Gastrocnemius medialis (tissue), 4 donors: ENCODE measurements at regions not wholly inside any gene's neighbourhood (a gene's known extent, or its start where the extent isn't known, plus 50 kb on each side); places are given as distances from the start of the nearest gene placed in this dataset.

Experiments
- POLR2A ChIP-seq, 2 donors: fragments of 450-650 bp; IDR thresholded peaks; one replicate each; pipeline ENCODE4 v1.6.1; 2017; ENCODE audit warnings: antibody characterized with exemption in 2 of 2, mild to moderate bottlenecking in 2 of 2, moderate library complexity in 2 of 2
- TF ChIP-seq, protein P1 (sequence below), 5 experiments: fragments of 450-650 bp in 3 of 5; fragments of 200-600 bp in 2 of 5; sonication (generic) in 2 of 5; IDR thresholded peaks in 4 of 5; conservative IDR thresholded peaks in 1 of 5; 1 replicate in 4 of 5; 2 replicates in 1 of 5; pipeline ENCODE4 v1.5.1; 2016 to 2019; ENCODE audit warnings: antibody characterized with exemption in 5 of 5, mild to moderate bottlenecking in 3 of 5, moderate library complexity in 3 of 5

GRCh38 chr9:89817151-89817950, 212.5 kb downstream of the GADD45G start:
- TF ChIP-seq, protein P1, sequence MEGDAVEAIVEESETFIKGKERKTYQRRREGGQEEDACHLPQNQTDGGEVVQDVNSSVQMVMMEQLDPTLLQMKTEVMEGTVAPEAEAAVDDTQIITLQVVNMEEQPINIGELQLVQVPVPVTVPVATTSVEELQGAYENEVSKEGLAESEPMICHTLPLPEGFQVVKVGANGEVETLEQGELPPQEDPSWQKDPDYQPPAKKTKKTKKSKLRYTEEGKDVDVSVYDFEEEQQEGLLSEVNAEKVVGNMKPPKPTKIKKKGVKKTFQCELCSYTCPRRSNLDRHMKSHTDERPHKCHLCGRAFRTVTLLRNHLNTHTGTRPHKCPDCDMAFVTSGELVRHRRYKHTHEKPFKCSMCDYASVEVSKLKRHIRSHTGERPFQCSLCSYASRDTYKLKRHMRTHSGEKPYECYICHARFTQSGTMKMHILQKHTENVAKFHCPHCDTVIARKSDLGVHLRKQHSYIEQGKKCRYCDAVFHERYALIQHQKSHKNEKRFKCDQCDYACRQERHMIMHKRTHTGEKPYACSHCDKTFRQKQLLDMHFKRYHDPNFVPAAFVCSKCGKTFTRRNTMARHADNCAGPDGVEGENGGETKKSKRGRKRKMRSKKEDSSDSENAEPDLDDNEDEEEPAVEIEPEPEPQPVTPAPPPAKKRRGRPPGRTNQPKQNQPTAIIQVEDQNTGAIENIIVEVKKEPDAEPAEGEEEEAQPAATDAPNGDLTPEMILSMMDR (IDR thresholded peaks at IDR 0.05 in 4 of 5, conservative IDR thresholded peaks at IDR 0.05 in 1 of 5), result no peak
- TF ChIP-seq POLR2A (IDR thresholded peaks at IDR 0.05), result no peak
